C4-2B (cell line): ENCODE measurements at regions not wholly inside any gene's neighbourhood (a gene's known extent, or its start where the extent isn't known, plus 50 kb on each side); places are given as distances from the start of the nearest gene placed in this dataset.
A peak's percentile ranks its signal among the peaks of the same experiment; 100 is the strongest.
"Not testable (repeated sequence)": the region's sequence is repeated elsewhere in the genome, so short reads cannot be mapped to it uniquely, and the experiment has no call there.

Experiments
- H3K27ac ChIP-seq: fragments of 450-650 bp; 2 replicates; pipeline ENCODE4 v1.5.1; 2017
- ZFX ChIP-seq: fragments of 450-650 bp; IDR thresholded peaks from 2 replicates; pipeline ENCODE4 v1.6.1; 2017
- TF ChIP-seq, protein P1 (sequence below): fragments of 450-650 bp; conservative IDR thresholded peaks from 2 replicates; pipeline ENCODE4 v1.5.1; 2017; ENCODE audit warnings: mild to moderate bottlenecking

DNA sequence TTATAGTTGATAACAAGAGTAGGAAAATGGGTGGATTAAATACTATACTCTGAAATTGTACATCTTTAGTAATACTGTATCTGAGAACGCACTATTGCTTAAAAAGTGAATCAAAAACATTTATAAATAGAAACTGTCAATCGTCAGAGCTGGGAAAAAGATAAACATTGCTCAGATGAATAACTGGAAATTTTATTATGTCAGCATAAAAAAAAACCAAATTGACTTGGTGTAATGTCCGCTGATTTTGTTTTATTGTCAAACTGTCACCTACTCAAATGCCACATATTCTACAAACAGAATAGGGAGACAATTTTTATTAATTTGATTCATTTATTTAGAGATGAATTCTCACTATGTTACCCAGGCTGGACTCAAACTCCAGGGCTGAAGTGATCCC, 109.3 kb upstream of the TMTC1 start:
- TF ChIP-seq ZFX: no peak
- TF ChIP-seq, protein P1, sequence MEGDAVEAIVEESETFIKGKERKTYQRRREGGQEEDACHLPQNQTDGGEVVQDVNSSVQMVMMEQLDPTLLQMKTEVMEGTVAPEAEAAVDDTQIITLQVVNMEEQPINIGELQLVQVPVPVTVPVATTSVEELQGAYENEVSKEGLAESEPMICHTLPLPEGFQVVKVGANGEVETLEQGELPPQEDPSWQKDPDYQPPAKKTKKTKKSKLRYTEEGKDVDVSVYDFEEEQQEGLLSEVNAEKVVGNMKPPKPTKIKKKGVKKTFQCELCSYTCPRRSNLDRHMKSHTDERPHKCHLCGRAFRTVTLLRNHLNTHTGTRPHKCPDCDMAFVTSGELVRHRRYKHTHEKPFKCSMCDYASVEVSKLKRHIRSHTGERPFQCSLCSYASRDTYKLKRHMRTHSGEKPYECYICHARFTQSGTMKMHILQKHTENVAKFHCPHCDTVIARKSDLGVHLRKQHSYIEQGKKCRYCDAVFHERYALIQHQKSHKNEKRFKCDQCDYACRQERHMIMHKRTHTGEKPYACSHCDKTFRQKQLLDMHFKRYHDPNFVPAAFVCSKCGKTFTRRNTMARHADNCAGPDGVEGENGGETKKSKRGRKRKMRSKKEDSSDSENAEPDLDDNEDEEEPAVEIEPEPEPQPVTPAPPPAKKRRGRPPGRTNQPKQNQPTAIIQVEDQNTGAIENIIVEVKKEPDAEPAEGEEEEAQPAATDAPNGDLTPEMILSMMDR: no peak
- H3K27ac ChIP-seq: no peak overlapping the region

GRCh38 chr12:29891792-29892191, 108.0 kb upstream of the TMTC1 start:
- no peak overlapping the region for H3K27ac ChIP-seq
- no peak for TF ChIP-seq ZFX
- TF ChIP-seq, protein P1: no peak

DNA sequence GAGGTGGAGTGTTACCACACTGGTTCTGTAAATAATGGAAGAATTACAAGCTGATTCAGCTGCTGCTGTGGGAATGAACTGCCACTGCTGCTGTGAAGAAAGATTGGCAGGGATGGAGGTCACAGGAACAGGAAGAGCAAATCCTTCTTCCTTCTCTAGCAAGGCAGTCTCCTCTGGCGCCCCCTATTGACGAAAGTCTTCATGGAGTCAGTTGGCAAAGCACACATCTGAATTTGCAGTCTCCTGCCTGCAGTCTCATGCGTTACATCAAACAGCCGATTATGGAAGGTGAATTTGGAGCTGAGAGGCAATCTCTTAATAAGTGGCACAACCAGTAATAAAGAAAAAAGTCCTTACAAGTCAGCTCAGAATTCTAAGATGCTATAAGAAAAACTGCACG, 106.0 kb upstream of the TMTC1 start:
- H3K27ac ChIP-seq: no peak overlapping the region
- no peak for TF ChIP-seq ZFX
- TF ChIP-seq, protein P1: peak; percentile 71

- no peak for TF ChIP-seq ZFX
- TF ChIP-seq, protein P1: no peak
- no peak overlapping the region for H3K27ac ChIP-seq
Measured at GRCh38 chr12:29888777-29889176, 105.0 kb upstream of the TMTC1 start.

DNA sequence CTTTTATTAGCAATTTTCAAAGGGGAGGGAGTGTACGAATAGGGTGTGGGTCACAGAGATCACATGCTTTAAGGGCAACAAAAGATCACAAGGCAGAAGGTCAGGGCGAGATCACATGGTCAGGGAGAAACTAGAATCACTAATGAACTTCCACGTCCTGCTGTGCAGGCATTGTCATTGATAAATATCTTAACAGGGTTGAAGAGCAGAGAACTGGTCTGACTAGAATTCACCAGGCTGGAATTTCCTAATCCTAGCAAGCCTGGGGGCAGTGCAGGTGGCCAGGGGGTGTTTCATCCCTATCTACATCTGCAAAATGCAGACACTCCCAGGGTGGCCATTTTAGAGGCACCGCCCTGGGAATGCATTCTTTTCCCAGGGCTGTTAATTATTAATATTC, 101.2 kb upstream of the TMTC1 start:
- not testable (repeated sequence) for H3K27ac ChIP-seq

DNA sequence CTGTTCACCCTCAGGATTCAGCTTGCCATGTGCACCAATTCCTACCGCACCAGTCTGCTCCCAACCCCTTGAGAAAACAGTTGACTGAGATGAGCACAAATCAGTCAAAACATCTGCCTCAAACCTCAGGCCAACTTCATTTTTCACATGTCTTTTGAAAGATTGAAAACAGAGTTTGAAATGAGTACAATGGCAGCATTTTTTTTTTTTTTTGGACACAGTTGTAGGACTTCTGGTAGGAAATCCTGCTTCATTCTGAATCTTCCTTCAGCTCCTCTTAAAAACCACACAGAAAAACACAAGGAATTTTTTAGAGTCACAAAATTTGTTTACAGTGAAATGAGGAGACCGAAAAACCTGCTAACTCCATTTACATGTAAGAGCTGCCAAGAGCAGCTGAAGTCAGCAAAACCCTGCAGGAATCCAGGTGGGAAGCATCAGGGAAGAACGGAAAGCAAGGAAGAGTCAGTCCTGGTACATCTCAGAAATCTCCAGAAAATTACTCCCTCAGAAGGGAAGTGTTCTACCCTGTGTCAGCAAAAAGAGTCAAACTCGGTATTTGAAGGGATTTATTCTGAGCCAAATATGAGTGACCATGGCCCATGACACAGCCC, 100.3 kb upstream of the TMTC1 start:
- H3K27ac ChIP-seq: no peak overlapping the region

DNA sequence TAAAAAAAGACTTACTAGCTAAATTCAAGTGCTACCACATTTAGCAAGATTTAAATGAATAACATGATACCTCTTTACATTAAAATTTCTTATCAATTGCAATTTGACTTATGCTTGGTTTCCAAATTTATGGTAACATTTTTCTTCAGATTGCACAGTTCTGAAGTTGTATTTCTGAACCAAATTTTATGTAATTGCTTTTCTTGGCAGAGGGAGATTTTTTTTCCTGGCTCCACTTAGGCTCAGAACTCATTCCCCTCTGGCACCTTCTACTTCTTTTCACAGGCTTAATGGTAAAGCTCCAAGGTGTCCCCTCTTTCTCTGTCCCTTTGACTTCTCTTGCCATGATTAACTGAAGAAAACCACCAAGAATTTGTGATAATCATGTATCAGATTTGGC, 99.8 kb upstream of the TMTC1 start:
- no peak for TF ChIP-seq ZFX
- TF ChIP-seq, protein P1: no peak

More for the DNA sequence above, 100.3 kb upstream of the TMTC1 start:
- TF ChIP-seq, protein P1: no peak
- TF ChIP-seq ZFX: no peak

DNA sequence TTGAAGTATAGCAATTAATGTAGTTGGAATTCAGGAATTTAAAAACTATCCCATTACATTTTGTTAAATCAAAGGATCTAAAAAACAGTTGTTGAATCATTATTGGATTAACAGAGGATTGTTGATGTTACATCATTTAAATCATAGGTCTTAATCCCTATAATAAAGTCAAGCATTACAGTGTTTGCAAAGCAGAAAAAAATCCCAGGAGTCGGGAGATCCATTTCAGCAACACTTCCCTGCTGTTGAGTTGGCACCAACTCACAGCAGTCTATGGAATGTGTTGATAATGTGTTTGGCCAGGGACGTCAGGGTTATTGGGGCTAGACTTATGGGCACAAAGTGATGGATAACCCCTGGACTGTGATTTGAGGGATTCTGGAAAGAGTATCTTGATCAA, 99.1 kb upstream of the TMTC1 start:
- TF ChIP-seq, protein P1: no peak
- no peak for TF ChIP-seq ZFX
- no peak overlapping the region for H3K27ac ChIP-seq

More for the DNA sequence above, 99.8 kb upstream of the TMTC1 start:
- no peak overlapping the region for H3K27ac ChIP-seq
